ENCODE measurements at regions not wholly inside any gene's neighbourhood (a gene's known extent, or its start where the extent isn't known, plus 50 kb on each side); places are given as distances from the start of the nearest gene placed in this dataset.
"Not testable (repeated sequence)": the region's sequence is repeated elsewhere in the genome, so short reads cannot be mapped to it uniquely, and the experiment has no call there.

DNA sequence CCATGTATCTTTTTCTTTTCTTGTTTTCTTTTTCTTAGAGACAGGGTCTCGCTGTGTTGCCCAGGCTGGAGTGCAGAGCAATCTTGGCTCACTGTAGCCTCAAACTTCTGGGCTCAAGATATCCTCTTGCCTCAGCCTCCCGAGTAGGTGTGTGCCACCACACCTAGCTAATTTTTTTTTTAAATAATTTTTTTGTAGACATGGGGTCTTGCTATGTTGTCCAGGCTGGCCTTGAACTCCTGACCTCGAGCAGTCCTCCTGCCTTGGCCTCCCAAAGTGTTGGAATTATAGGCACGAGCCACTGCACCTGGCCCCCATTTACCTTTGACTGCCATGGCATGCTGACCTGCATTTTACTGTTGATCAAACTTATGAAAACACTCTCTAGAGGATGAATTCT lies 198.6 kb downstream of the SOX4 start:
- peaks cover 66% of the 10 kb centered on the region for H3K79me2 ChIP-seq (ENCODE audit: insufficient read depth, low read length)
- TF ChIP-seq, protein P1, sequence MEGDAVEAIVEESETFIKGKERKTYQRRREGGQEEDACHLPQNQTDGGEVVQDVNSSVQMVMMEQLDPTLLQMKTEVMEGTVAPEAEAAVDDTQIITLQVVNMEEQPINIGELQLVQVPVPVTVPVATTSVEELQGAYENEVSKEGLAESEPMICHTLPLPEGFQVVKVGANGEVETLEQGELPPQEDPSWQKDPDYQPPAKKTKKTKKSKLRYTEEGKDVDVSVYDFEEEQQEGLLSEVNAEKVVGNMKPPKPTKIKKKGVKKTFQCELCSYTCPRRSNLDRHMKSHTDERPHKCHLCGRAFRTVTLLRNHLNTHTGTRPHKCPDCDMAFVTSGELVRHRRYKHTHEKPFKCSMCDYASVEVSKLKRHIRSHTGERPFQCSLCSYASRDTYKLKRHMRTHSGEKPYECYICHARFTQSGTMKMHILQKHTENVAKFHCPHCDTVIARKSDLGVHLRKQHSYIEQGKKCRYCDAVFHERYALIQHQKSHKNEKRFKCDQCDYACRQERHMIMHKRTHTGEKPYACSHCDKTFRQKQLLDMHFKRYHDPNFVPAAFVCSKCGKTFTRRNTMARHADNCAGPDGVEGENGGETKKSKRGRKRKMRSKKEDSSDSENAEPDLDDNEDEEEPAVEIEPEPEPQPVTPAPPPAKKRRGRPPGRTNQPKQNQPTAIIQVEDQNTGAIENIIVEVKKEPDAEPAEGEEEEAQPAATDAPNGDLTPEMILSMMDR (conservative IDR thresholded peaks at IDR 0.05; ENCODE audit: low read length), result no peak
- TF ChIP-seq EZH2phosphoT487 (IDR thresholded peaks at IDR 0.05; ENCODE audit: borderline replicate concordance), result no peak
- H3K9ac ChIP-seq (ENCODE audit: low read depth, low read length, poor library complexity, severe bottlenecking), result no peak overlapping the region
- peaks cover 36% of the 10 kb centered on the region for H4K20me1 ChIP-seq (ENCODE audit: insufficient read depth, low read length, poor library complexity, severe bottlenecking)
- H3K27me3 ChIP-seq (ENCODE audit: insufficient read depth, low read length, poor library complexity, severe bottlenecking), result no peaks in the 10 kb centered on the region
- no peak overlapping the region for H2AFZ ChIP-seq (ENCODE audit: low read length)
- H3K9me2 ChIP-seq (replicated peaks; ENCODE audit: low read depth, low read length), result no peaks in the 10 kb centered on the region
- no peak overlapping the region for H3K4me2 ChIP-seq (ENCODE audit: low read depth, low read length, poor library complexity, severe bottlenecking)
- H3K4me3 ChIP-seq (ENCODE audit: low read length, poor library complexity, severe bottlenecking), result no peak overlapping the region
- H3F3A ChIP-seq (ENCODE audit: low read depth), result no peaks in the 10 kb centered on the region
- peaks cover 62% of the 10 kb centered on the region; the same call in 1 of the 2 replicates for H3K36me3 ChIP-seq (ENCODE audit: insufficient read depth, low read length)
- H3K9me3 ChIP-seq (ENCODE audit: insufficient read depth, low read depth, low read length), result no peaks in the 10 kb centered on the region
- peaks cover 4% of the 10 kb centered on the region for H3K4me1 ChIP-seq (ENCODE audit: insufficient read depth, low read length, poor library complexity, severe bottlenecking)

DNA sequence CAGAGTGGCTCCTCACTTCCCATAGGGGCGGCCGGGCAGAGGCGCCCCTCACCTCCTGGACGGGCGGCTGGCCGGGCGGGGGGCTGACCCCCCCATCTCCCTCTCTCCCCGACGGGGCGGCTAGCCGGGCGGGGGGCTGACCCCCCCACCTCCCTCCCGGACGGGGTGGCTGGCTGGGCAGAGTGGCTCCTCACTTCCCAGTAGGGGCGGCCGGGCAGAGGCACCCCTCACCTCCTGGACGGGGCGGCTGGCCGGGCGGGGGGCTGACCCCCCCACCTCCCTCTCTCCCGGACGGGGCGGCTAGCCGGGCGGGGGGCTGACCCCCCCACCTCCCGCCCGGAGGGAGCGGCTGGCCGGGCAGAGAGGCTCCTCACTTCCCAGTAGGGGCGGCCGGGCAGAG lies 203.4 kb downstream of the SOX4 start:
- Histone ChIP-seq H3K79me2 (ENCODE audit: insufficient read depth, low read length) (peaks cover 54% of the 10 kb centered on the region), H4K20me1 (ENCODE audit: insufficient read depth, low read length, poor library complexity, severe bottlenecking) (peaks cover 33% of the 10 kb centered on the region), H3K36me3 (ENCODE audit: insufficient read depth, low read length) (peaks cover 48% of the 10 kb centered on the region; the same call in 1 of the 2 replicates)
- not testable (repeated sequence) for H3K4me3 ChIP-seq (ENCODE audit: low read length, poor library complexity, severe bottlenecking); H3K9me2 ChIP-seq (replicated peaks; ENCODE audit: low read depth, low read length); H3K9ac ChIP-seq (ENCODE audit: low read depth, low read length, poor library complexity, severe bottlenecking); H2AFZ ChIP-seq (ENCODE audit: low read length); H3K9me3 ChIP-seq (ENCODE audit: insufficient read depth, low read depth, low read length); H3K4me2 ChIP-seq (ENCODE audit: low read depth, low read length, poor library complexity, severe bottlenecking); H3F3A ChIP-seq (ENCODE audit: low read depth); H3K27me3 ChIP-seq (ENCODE audit: insufficient read depth, low read length, poor library complexity, severe bottlenecking); H3K4me1 ChIP-seq (ENCODE audit: insufficient read depth, low read length, poor library complexity, severe bottlenecking)

DNA sequence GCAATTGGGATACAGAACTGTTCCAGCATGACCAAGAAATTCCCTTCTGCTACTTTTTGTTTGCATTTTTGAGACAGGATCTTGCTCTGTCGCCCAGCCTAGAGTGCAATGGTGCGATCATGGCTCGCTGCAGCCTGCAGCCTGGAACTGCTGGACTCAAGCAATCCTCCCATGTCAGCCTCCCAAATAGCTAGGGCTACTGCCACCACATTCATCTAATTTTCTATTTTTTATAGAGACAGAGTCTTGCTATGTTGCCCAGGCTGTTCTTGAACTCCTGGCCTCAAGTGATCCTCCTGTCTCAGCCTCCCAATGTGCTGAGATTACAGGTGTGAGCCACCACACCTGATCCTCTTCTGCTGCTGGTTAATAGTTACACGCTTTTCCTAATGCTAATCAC lies 204.9 kb downstream of the SOX4 start:
- no peaks in the 10 kb centered on the region for H3K27me3 ChIP-seq (ENCODE audit: insufficient read depth, low read length, poor library complexity, severe bottlenecking)
- H3F3A ChIP-seq (ENCODE audit: low read depth), result no peaks in the 10 kb centered on the region
- TF ChIP-seq, protein P1 (conservative IDR thresholded peaks at IDR 0.05; ENCODE audit: low read length), result no peak
- TF ChIP-seq EZH2phosphoT487 (IDR thresholded peaks at IDR 0.05; ENCODE audit: borderline replicate concordance), result no peak
- H3K79me2 ChIP-seq (ENCODE audit: insufficient read depth, low read length), result peaks cover 46% of the 10 kb centered on the region
- no peak overlapping the region for H2AFZ ChIP-seq (ENCODE audit: low read length)
- peaks cover 53% of the 10 kb centered on the region; the same call in 1 of the 2 replicates for H3K36me3 ChIP-seq (ENCODE audit: insufficient read depth, low read length)
- H3K4me3 ChIP-seq (ENCODE audit: low read length, poor library complexity, severe bottlenecking), result no peak overlapping the region
- peaks cover 30% of the 10 kb centered on the region for H4K20me1 ChIP-seq (ENCODE audit: insufficient read depth, low read length, poor library complexity, severe bottlenecking)
- H3K9me2 ChIP-seq (replicated peaks; ENCODE audit: low read depth, low read length), result no peaks in the 10 kb centered on the region
- H3K9me3 ChIP-seq (ENCODE audit: insufficient read depth, low read depth, low read length), result no peaks in the 10 kb centered on the region
- H3K4me2 ChIP-seq (ENCODE audit: low read depth, low read length, poor library complexity, severe bottlenecking), result no peak overlapping the region
- H3K4me1 ChIP-seq (ENCODE audit: insufficient read depth, low read length, poor library complexity, severe bottlenecking), result no peaks in the 10 kb centered on the region
- no peak overlapping the region for H3K9ac ChIP-seq (ENCODE audit: low read depth, low read length, poor library complexity, severe bottlenecking)

DNA sequence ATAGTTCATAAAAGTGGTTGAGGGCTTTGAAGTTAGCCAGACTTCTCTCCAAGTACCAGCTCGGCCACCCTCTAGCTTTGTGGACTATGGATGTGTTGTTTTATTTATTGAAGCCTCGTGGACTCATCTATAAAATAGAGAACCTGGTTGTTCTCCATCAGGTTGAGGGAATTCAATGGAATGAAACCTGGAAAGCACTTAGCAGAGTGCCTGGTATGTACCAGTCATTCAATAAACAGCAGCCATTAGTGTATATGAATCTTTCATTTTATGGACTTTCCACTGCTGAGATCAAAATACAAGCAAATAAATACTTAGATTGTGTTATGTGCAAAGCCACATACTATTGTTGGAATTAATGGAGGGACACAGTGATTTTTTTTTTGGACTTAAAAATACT lies 206.8 kb downstream of the SOX4 start:
- Histone ChIP-seq H3F3A (ENCODE audit: low read depth) (no peaks in the 10 kb centered on the region), H3K27me3 (ENCODE audit: insufficient read depth, low read length, poor library complexity, severe bottlenecking) (no peaks in the 10 kb centered on the region), H3K36me3 (ENCODE audit: insufficient read depth, low read length) (peaks cover 60% of the 10 kb centered on the region; the same call in 1 of the 2 replicates), H3K4me1 (ENCODE audit: insufficient read depth, low read length, poor library complexity, severe bottlenecking) (no peaks in the 10 kb centered on the region), H3K9me2 (replicated peaks; ENCODE audit: low read depth, low read length) (no peaks in the 10 kb centered on the region), H4K20me1 (ENCODE audit: insufficient read depth, low read length, poor library complexity, severe bottlenecking) (peaks cover 34% of the 10 kb centered on the region), H3K4me3 (ENCODE audit: low read length, poor library complexity, severe bottlenecking) (no peak overlapping the region), H3K9ac (ENCODE audit: low read depth, low read length, poor library complexity, severe bottlenecking) (no peak overlapping the region), H3K4me2 (ENCODE audit: low read depth, low read length, poor library complexity, severe bottlenecking) (no peak overlapping the region), H3K9me3 (ENCODE audit: insufficient read depth, low read depth, low read length) (no peaks in the 10 kb centered on the region), H2AFZ (ENCODE audit: low read length) (no peak overlapping the region), H3K79me2 (ENCODE audit: insufficient read depth, low read length) (peaks cover 43% of the 10 kb centered on the region)
- TF ChIP-seq EZH2phosphoT487 (IDR thresholded peaks at IDR 0.05; ENCODE audit: borderline replicate concordance), result no peak
- TF ChIP-seq, protein P1 (conservative IDR thresholded peaks at IDR 0.05; ENCODE audit: low read length), result no peak

Measured in Loucy (cell line).